BJ (cell line): ENCODE measurements at regions not wholly inside any gene's neighbourhood (a gene's known extent, or its start where the extent isn't known, plus 50 kb on each side); places are given as distances from the start of the nearest gene placed in this dataset.

ENCODE experiments used
- CTCF ChIA-PET: fragments of 350-600 bp; formaldehyde crosslinking; extraction: SDS; loops from one replicate; lab custom pipeline; 2021; ENCODE audit warnings: antibody characterized with exemption, inconsistent platforms; lab: Yijun Ruan, JAX
- POLR2A ChIA-PET: fragments of 300-600 bp; sonication (Branson Sonifier 250); formaldehyde crosslinking; extraction: SDS; loops from one replicate; lab custom pipeline; 2021; ENCODE audit warnings: antibody characterized with exemption; lab: Charles Lee
- DNase-seq: peaks from one replicate; pipeline ENCODE4 v3.0.0-alpha.2; 2011; ENCODE audit warnings: low read depth
- H3K27me3 ChIP-seq: 2 replicates; pipeline ENCODE4 v1.6.0; 2011; ENCODE audit warnings: low read length; ENCODE audit not compliant: control insufficient read depth, insufficient read depth
- H3K36me3 ChIP-seq: 2 replicates; pipeline ENCODE4 v1.5.1; 2011; ENCODE audit warnings: low read length; ENCODE audit not compliant: control insufficient read depth, insufficient read depth
- H3K4me3 ChIP-seq: 2 replicates; pipeline ENCODE4 v1.5.1; 2011; ENCODE audit warnings: low read depth, mild to moderate bottlenecking, control low read depth, low read length
- TF ChIP-seq, protein P1 (sequence below): IDR thresholded peaks from 2 replicates; pipeline ENCODE4 v1.5.1; 2011; ENCODE audit warnings: low read depth, mild to moderate bottlenecking, control low read depth, inconsistent platforms, low read length, moderate library complexity; ENCODE audit not compliant: insufficient read depth

DNA sequence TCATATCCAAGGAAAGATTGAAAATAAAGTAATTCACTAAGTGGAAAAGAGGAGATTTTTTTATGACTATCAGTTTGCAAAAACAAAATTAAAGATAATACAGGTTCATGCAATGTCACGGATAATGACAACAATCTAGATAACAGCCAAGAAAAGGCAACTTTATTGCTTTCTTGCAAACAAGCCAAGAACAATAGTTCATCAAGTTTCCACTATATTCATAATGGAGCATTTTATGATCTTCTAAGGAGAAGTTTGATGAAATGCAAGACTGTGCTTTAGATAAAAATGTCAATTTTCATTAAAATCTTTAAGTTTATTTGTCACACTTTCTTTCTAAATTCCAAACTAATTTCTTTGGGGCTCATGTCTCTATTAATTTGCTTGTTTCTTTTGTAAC, 53.9 kb upstream of the NRP1 start:
- POLR2A ChIA-PET: no interaction called here
- TF ChIP-seq, protein P1, sequence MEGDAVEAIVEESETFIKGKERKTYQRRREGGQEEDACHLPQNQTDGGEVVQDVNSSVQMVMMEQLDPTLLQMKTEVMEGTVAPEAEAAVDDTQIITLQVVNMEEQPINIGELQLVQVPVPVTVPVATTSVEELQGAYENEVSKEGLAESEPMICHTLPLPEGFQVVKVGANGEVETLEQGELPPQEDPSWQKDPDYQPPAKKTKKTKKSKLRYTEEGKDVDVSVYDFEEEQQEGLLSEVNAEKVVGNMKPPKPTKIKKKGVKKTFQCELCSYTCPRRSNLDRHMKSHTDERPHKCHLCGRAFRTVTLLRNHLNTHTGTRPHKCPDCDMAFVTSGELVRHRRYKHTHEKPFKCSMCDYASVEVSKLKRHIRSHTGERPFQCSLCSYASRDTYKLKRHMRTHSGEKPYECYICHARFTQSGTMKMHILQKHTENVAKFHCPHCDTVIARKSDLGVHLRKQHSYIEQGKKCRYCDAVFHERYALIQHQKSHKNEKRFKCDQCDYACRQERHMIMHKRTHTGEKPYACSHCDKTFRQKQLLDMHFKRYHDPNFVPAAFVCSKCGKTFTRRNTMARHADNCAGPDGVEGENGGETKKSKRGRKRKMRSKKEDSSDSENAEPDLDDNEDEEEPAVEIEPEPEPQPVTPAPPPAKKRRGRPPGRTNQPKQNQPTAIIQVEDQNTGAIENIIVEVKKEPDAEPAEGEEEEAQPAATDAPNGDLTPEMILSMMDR: no peak
- Histone ChIP-seq H3K27me3 (no peaks in the 10 kb centered on the region), H3K36me3 (no peaks in the 10 kb centered on the region), H3K4me3 (no peak overlapping the region)
- CTCF ChIA-PET: interaction anchor here (1.2 kb wide), 1 partner anchor 187 kb away, joined by 3 read pairs; no protein-coding TSS in a partner anchor
- no peak for DNase-seq

DNA sequence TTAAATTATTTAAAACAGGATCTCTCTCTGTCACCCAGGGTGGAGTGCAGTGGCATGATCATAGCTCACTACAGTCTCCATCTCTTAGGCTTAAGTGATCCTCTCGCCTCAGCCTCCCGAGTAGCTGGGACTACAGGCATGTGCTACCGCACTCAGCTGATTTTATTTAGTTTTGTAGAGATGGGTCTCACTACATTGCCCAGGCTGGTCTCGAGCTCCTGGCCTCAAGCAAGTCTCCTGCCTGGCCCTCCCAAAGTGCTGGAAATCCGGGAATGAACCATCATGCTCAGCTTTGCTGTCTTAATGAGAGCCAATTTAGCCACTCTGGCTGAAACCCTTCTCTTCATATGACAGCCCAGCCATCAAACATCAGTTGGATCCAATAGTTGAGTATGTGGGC, 53.3 kb upstream of the NRP1 start:
- ChIA-PET POLR2A (interaction anchor here (0.6 kb wide), 1 partner anchor 66 kb away, joined by 3 read pairs; no protein-coding TSS in a partner anchor), CTCF (interaction anchor here (2.9 kb wide), 1 partner anchor 15 kb away, joined by 7 read pairs; no protein-coding TSS in a partner anchor)
- no peak overlapping the region for H3K4me3 ChIP-seq
- no peaks in the 10 kb centered on the region for H3K27me3 ChIP-seq
- TF ChIP-seq, protein P1: no peak
- DNase-seq: no peak
- H3K36me3 ChIP-seq: no peaks in the 10 kb centered on the region

DNA sequence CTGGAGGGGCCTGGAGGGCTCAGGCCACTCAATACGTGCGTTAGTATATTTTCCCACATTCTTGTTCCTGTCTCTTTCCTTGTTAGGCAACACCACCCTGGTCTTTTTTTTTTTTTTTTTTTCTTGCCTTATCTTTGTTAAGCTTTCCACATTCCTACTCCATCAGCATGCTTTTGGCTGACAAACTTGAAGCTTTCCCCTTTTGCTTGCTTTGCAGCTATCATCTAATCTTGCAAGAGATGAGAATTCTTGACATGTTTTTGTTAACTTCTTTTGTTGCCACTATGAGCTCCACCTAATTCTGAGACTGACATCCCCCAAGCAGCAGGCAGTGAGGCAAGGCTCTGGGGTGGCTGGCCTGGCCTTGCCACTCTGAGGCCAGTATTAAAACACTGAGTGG, 52.5 kb upstream of the NRP1 start:
- POLR2A ChIA-PET: interaction anchor here (0.6 kb wide), 1 partner anchor 32 kb away, joined by 15 read pairs; no protein-coding TSS in a partner anchor
- DNase-seq: no peak

DNA sequence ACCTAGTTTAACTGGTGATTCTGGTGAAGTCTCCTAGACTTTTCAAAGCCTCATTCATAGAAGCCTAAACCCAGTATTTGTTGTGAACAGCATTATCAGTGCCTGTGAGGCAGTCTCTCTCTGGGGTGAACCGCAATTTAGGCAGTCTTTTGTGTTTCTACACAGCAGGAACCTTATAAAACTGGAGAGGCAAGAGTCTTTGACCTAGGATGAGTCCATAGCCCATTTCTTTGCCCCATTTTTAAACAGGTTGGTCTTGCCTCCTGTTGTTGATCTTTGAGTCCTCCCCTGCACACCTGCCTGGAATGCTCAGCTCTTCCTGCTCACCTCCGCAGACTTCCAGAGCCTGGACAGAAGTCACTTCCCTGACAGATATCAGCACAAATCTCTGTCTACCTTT, 51.2 kb upstream of the NRP1 start:
- TF ChIP-seq, protein P1: no peak
- no peak overlapping the region for H3K4me3 ChIP-seq
- POLR2A ChIA-PET: no interaction called here
- no peak for DNase-seq
- CTCF ChIA-PET: interaction anchor here (0.7 to 2.9 kb wide), 3 partner anchors 15 to 27 kb away, joined by 3 to 7 read pairs (median 3); no protein-coding TSS in a partner anchor
- no peaks in the 10 kb centered on the region for H3K36me3 ChIP-seq
- H3K27me3 ChIP-seq: no peaks in the 10 kb centered on the region

More for the DNA sequence above, 52.5 kb upstream of the NRP1 start:
- no peak overlapping the region for H3K4me3 ChIP-seq
- TF ChIP-seq, protein P1: no peak
- H3K27me3 ChIP-seq: no peaks in the 10 kb centered on the region
- no peaks in the 10 kb centered on the region for H3K36me3 ChIP-seq
- CTCF ChIA-PET: interaction anchor here (0.6 to 2.9 kb wide), 2 partner anchors 16 to 44 kb away, joined by 4 to 7 read pairs; no protein-coding TSS in a partner anchor

DNA sequence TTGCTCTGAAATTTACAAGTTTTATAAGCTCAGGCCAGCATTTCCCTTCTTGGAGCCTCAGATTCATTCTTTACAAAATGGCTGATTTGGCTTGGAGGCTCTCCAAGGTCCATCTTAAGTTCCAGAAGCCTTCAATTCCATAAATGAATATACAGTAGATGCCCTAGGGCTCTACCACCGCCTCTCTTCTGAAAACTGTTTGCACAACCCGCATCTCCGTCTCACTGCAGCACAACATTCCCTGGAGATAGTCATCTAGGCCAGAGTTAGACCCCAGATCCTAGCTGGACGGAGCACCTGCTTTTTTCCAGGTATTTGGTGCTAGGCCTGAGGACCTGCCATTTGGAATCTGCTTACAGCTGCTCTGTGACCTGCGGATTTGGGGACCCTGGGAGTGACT, 50.5 kb upstream of the NRP1 start:
- ChIA-PET CTCF (interaction anchor here (0.7 to 2.9 kb wide), 2 partner anchors 18 to 27 kb away, joined by 3 to 7 read pairs; no protein-coding TSS in a partner anchor), POLR2A (no interaction called here)
- TF ChIP-seq, protein P1: no peak
- Histone ChIP-seq H3K4me3 (no peak overlapping the region), H3K27me3 (no peaks in the 10 kb centered on the region), H3K36me3 (no peaks in the 10 kb centered on the region)
- DNase-seq: no peak
